GM10248 (cell line): ENCODE measurements at regions not wholly inside any gene's neighbourhood (a gene's known extent, or its start where the extent isn't known, plus 50 kb on each side); places are given as distances from the start of the nearest gene placed in this dataset.

Experiments used
- CTCF ChIA-PET: fragments of 300-600 bp; sonication (Branson Sonifier 250); formaldehyde crosslinking; extraction: SDS; loops from one replicate; lab custom pipeline; 2021; ENCODE audit warnings: antibody characterized with exemption; lab: Yijun Ruan, JAX
- POLR2A ChIA-PET: fragments of 350-650 bp; sonication (Branson Sonifier 250); formaldehyde crosslinking; extraction: SDS; loops from one replicate; lab custom pipeline; 2020; ENCODE audit warnings: antibody characterized with exemption; lab: Yijun Ruan, JAX
- DNase-seq: peaks from one replicate; pipeline ENCODE4 v3.0.0; 2012; ENCODE audit errors: extremely low spot score
- CTCF ChIP-seq: IDR thresholded peaks from 2 replicates; pipeline ENCODE4 v1.5.1; 2012; ENCODE audit warnings: mild to moderate bottlenecking, low read depth; ENCODE audit errors: extremely low read depth, missing control alignments, control extremely low read depth

DNA sequence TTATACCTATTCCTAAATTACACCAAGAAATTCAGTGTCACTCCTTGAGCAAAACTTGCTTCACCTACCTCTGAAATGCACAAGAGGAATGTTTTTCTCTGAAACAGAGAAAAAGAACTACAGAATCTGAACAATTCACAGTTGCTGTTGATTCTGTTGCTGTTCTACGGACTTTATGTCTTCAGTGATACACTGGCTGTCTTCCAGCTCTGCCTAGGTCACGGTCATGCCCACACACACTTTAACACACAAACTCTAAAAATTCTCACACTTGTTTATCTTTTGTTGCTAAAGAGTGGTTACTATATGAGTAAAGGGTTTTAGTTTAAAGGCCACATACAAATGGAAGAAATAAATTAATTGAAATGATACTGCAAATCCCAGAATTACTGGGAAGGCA, 124.4 kb upstream of the SPRY2 start:
- TF ChIP-seq CTCF = no peak
- ChIA-PET POLR2A (no interaction called here), CTCF (no interaction called here)
- no peak for DNase-seq

DNA sequence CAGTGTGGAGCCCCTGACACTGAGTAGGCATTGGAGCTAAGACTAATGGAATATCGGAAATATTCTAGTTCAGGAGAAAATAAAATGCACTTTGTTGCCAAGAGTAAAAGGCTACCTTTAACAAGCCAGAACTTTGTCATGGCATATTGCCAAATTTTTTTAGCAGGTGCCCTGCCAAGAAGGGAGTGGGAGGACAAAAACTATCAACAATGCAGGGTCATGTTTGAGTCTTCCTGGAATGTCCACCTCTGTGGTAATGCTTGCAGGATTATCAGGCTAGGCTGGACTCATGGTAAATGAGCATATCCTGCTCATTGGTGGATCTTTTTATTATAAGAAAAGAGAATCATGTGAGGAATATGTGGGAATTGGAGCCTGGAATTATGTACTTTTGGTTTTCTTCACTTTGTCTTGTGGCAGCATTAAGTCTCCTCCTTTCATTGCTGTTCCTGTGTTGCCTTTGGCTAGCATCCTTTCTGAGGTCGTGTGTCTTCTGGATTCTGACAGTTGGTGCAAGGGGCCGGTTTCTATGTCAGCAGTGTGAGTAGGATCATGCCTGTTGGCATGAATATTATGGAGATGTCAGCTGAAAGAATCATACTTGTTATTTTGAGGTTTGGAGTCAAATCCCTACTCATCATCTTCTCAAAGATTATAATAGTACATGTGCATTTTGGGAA, 122.9 kb upstream of the SPRY2 start:
- DNase-seq = no peak
- ChIA-PET CTCF (interaction anchor here (1.1 kb wide), 1 partner anchor 10 kb away, joined by 3 read pairs; no protein-coding TSS in a partner anchor), POLR2A (no interaction called here)
- TF ChIP-seq CTCF = no peak

GRCh38 chr13:80462567-80462966, 121.6 kb upstream of the SPRY2 start:
- ChIA-PET CTCF (interaction anchor here (0.7 kb wide), 1 partner anchor 11 kb away, joined by 3 read pairs; no protein-coding TSS in a partner anchor), POLR2A (no interaction called here)
- DNase-seq = no peak
- TF ChIP-seq CTCF = no peak

DNA sequence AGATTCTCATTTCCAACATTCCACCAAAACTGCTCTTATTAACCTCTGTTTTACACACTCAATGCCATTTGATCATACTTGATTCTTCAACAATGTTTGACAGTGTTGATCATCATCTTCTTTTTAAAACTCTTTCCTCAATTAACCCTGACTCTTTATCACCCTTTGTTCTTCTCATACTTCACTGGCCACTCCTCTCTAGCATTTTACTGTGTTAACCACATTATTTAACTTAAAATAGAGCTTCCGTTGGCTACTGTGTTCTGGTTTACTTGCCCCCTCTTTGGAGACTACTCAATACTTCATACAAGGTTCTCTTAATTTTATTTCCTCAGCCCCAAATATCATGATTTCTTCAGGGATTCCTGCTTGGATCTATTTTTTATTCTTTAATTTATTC, 121.1 kb upstream of the SPRY2 start:
- CTCF ChIA-PET = no interaction called here
- no peak for DNase-seq
- POLR2A ChIA-PET = no interaction called here
- TF ChIP-seq CTCF = no peak

DNA sequence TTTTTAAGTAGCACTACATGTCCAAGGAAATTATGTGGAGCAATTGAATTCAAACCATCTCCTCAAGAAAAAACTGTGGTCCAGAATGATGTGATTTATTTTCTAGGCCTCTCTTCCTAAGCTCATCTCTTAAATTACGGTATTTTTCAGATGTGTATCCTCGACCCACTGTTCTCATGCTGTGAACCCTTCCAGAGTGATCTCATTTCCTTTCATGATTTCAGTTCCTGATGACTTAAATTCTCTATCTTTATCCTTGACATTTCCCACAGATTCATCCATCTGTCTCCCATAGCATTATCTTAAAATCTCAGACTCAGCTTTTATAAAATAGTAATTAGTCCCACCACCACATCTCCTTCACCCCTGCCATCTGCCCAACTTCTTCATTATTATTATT, 117.6 kb upstream of the SPRY2 start:
- no peak for TF ChIP-seq CTCF
- CTCF ChIA-PET = no interaction called here
- POLR2A ChIA-PET = no interaction called here
- DNase-seq = no peak

- no peak for TF ChIP-seq CTCF
- CTCF ChIA-PET = interaction anchor here (1.2 kb wide), 1 partner anchor 9 kb away, joined by 3 read pairs; no protein-coding TSS in a partner anchor
- DNase-seq = no peak
- POLR2A ChIA-PET = no interaction called here
Measured at GRCh38 chr13:80454245-80454644, 113.3 kb upstream of the SPRY2 start.

DNA sequence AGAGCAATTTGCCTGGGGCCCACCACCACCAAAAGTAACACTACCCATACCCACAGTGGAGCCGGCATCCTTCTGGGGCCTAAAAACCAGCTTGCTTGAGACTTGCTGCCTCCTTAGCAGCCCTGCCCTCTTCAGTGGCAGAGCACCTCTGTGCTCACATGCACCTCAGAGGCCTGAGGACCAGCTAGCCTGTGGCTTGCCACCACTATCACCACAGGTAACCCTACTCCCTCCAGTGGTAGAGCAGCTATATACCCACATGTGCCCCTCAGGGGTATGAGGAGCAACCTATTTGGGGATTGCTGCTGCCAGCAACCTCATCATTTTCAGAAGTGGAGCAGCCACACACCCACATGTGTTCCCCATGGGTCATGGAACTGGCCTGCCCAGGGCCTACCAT, 111.4 kb upstream of the SPRY2 start:
- ChIA-PET POLR2A (no interaction called here), CTCF (interaction anchor here (1.5 kb wide), 1 partner anchor 109 kb away, joined by 3 read pairs; no protein-coding TSS in a partner anchor)
- no peak for DNase-seq
- TF ChIP-seq CTCF = no peak
